GM10266 (cell line): ENCODE measurements at regions not wholly inside any gene's neighbourhood (a gene's known extent, or its start where the extent isn't known, plus 50 kb on each side); places are given as distances from the start of the nearest gene placed in this dataset.

Source experiments
- DNase-seq: peaks from one replicate; pipeline ENCODE4 v3.0.0; 2012; ENCODE audit errors: extremely low spot score
- CTCF ChIP-seq: IDR thresholded peaks from 2 replicates; pipeline ENCODE4 v1.5.1; 2012; ENCODE audit warnings: mild to moderate bottlenecking, low read depth; ENCODE audit not compliant: control insufficient read depth, insufficient read depth; ENCODE audit errors: missing control alignments

DNA sequence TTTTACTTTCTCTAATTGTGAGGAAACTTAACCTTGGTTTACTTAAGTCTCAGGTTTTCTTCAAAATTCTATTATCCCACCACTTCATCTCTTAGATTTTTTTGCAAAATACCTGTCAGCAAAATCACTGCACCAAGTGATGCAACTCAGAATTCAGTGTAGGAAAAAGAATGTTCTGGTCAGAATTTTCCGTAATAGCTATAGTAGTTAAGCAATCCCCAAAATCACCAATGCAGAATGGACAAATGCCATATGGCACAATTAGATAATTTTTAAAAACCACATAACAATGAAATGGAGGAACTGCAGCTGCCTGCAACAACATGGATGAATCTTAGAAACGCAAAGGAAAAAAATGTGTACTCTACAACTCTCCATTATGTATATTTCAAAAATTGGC lies 373.1 kb downstream of the NAF1 start:
- TF ChIP-seq CTCF, result no peak
- DNase-seq, result no peak

DNA sequence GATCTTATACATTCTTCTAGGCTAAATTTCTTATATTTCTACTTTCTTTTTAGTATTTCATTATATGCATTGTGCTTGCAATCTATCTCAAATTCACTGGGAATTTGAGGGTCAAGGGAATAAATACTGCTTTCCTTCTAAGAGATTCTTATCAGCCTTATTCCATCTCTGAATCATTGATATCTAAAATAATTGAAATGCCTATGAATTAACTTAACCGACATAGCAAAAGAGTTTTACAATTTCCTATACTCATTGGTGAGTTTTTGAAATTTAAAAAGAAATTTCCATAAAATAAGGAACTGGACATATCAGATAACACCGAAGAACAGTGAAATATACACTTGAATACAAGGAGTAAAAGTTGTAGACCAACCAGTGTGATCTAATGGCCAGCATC lies 373.7 kb downstream of the NAF1 start:
- no peak for TF ChIP-seq CTCF
- no peak for DNase-seq

DNA sequence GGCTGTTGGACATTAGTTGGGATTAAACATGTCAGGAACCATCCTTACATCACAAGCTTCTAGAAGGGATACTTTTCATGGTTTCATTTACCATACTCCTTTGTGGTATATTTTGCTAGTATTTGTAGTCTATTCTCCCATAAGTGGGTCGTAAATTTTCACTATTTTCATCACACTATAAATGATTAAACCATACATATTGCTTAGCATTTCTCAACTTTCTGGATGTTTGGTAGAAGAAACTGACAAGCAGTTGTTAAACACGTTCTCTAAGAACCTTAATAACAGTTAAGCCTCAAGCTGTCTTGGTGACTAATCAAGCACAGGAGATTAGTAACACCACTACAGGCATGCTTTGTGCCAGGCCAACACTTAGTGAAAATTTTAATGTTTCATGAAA lies 375.5 kb downstream of the NAF1 start:
- TF ChIP-seq CTCF, result no peak
- DNase-seq, result no peak

DNA sequence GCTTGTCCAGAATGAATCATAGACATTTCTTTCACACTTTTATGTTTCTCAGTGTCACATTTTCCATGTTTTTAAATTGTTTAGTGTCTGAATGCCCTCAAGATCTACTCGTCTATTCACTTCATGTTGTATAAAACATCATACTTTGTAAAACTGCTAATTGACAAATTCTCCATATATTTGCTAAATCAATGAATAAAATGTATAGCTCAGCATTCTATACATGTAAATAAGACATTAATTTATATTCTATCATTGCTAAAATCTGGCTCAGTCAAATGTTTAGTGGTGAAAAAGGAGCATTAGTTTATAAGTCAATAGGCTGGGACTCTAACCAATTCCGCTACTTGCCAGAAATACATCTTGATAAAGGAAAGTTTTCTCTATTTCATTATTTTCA lies 379.6 kb downstream of the NAF1 start:
- no peak for TF ChIP-seq CTCF
- no peak for DNase-seq

DNA sequence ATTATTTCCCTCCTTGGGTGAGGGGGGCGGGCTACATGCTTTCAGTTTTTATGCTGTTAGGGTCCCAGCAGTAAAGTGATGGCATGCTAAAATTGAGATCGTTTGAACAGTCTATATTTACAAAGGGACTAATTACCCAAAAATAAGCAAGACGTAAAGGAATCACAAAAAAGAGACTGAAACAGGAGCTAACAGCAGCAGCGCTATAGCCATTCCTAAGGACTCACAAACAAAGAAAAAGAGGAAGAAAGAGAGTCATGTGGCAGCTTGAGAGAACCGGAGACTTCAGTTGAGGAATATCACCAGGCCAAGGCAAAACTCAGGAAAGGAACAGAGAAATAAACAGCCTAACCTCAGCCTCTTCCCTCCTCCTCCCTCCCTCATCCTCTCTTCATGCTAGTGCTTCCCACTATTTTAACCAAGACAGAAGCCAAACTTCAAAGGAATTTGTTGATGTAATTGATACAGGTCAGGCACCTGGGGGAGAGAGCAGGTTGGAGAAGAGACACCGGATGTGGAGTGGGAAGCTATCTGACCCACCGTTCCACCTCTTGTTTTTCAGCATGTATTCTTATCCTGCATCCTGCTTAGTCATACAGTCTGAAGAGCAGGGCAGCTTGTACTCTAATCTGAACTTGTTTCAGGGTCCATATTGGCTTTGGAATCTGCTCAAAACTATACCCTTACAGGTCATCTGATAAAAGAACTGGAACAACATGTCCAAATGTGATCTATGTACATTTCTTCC lies 383.7 kb downstream of the NAF1 start:
- no peak for TF ChIP-seq CTCF
- DNase-seq, result no peak

GRCh38 chr4:162782096-162782777 lies 384.5 kb downstream of the NAF1 start:
- no peak for DNase-seq
- TF ChIP-seq CTCF, result no peak
